Bone marrow (tissue), 2 donors: ENCODE measurements at regions not wholly inside any gene's neighbourhood (a gene's known extent, or its start where the extent isn't known, plus 50 kb on each side); places are given as distances from the start of the nearest gene placed in this dataset.
"Not testable (repeated sequence)": the region's sequence is repeated elsewhere in the genome, so short reads cannot be mapped to it uniquely, and the experiment has no call there.

Experiments
- DNase-seq, 2 donors: peaks; one replicate each; lab custom pipeline; 2025; lab: John Stamatoyannopoulos, UW

GRCh38 chr11:134725211-134725610, 313.2 kb upstream of the B3GAT1 start:
- DNase-seq = no peak

DNA sequence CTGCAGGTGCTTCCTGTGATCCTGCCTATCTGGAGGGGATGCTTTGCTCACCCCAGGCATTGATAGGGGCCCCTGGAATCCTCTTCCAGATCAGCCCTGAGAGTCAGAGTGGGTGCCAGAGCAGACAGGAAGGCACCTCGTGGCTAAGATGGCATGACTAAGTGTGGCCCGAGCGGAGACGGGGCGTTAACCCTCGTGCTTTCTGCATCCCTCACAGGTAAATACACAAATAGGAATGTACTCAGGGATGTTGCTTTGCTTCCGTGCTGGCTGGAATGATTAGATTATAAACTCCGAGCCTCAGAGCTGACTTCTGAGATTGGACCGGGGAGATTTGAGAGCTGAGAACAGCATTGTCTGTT, 312.7 kb upstream of the B3GAT1 start:
- no peak for DNase-seq

DNA sequence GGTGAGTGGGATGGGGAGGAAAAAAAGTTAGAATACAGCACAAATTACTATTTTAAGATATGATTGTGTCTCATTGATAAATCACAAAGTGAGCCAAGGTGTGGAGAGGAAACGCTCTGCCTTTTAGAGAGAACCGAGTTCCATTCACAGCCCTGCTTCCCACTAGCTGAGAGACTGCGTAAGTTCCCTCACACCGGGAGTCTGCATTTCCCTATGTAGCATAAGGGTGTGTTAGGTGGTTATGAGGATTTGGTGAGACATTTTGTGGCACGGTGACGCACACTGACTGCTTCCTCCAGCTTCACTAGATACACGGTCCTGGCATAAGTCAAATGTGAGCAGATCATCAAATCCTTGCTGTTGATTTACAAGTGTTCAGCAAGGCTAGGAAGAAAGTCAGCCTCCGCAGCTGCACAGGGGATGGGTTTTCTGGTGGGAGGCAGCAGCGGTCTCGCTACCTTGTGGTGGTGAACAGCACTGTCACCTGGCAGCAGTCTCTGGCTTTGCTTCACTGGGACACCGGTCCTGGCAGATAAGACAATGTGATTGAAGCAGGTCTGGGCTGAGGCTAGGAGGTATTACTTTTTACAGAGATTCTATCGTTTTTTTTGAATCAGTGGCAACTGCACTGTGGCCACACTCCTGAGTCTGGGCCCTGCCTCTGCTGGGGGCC, 312.2 kb upstream of the B3GAT1 start:
- DNase-seq = no peak

DNA sequence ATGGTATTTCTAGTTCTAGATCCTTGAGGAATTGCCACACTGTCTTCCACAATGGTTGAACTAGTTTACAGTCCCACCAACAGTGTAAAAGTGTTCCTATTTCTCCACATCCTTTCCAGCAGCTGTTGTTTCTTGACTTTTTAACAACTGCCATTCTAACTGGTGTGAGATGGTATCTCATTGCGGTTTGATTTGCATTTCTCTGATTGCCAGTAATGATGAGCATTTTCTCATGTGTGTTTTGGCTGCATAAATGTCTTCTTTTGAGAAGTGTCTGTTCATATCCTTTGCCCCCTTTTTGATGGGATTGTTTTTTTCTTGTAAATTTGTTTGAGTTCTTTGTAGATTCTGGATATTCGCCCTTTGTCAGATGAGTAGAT, 308.6 kb upstream of the B3GAT1 start:
- DNase-seq = not testable (repeated sequence)

DNA sequence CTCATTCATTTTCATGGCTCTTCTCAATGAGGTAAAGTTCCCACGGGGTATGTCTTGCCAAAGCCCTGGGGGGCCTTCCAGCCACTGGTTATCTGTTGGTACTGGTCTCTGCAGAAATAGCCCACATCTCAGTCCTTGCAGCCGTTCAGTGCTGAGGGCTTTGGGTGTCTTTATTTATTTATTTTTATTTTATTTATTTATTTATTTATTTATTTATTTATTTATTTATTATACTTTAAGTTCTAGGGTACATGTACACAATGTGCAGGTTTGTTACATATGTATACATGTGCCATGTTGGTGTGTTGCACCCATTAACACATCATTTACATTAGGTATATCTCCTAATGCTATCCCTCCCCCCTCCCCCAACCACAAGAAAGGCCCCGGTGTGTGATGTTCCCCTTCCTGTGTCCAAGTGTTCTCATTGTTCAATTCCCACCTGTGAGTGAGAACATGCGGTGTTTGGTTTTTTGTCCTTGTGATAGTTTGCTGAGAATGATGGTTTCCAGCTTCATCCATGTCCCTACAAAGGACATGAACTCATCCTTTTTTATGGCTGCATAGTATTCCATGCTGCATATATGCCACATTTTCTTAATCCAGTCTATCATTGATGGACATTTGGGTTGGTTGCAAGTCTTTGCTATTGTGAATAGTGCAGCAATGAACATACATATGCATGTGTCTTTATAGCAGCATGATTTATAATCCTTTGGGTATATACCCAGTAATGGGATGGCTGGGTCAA, 308.1 kb upstream of the B3GAT1 start:
- DNase-seq = not testable (repeated sequence)

- no peak for DNase-seq
Observed at GRCh38 chr11:134719397-134719796, 307.4 kb upstream of the B3GAT1 start.

- DNase-seq = no peak
Observed at GRCh38 chr11:134716582-134716981, 304.5 kb upstream of the B3GAT1 start.

GRCh38 chr11:134714021-134714656, 302.1 kb upstream of the B3GAT1 start:
- DNase-seq = no peak

GRCh38 chr11:134712228-134713145, 300.4 kb upstream of the B3GAT1 start:
- no peak for DNase-seq

- DNase-seq = no peak
Observed at GRCh38 chr11:134711588-134711987, 299.5 kb upstream of the B3GAT1 start.

DNA sequence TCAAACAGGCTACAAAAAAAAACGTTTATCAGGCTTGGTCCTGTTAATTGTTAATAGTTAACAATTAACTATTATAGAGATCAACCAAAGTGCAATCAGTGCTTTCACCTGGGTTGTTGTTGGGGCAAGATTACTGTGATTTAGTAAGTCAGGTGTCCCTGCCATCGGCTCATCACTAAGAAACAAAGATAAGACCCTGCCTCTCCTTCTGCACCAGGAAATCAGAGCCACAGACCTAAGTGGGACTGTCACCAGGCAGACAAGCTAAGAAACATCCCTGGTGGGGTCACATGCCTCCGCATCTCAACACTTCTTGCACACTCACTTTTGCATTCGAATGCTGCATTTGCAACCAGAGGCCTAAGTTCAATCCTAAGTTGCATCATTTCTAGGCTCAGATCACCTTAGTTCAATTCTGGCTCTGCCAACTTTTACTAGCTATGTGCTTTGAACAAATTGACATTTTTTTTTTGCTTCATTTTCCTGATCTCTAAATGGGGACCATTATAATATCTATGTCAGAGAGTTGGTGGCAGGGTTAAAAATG, 298.9 kb upstream of the B3GAT1 start:
- DNase-seq = no peak

DNA sequence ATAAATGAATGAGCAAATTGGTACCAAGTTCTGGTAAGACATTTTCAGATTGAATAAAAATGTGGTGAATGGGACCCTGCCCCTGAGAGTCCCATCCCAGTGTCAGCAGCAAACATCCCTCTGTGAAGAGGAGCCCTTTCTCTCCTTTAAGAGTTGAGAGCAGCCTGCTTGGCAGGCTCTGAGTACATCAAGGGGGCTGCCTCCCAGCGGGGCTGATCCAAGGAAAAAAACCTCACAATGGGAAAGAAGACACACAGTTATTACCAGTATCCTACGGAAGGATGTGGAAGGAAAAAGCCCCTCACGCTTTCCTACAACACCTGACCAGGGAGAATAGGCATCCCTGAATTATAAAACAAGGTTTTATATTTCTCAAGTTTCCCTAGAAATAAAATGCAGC, 293.8 kb upstream of the B3GAT1 start:
- DNase-seq = no peak

- no peak for DNase-seq
Observed at GRCh38 chr11:134702827-134703226, 290.8 kb upstream of the B3GAT1 start.

DNA sequence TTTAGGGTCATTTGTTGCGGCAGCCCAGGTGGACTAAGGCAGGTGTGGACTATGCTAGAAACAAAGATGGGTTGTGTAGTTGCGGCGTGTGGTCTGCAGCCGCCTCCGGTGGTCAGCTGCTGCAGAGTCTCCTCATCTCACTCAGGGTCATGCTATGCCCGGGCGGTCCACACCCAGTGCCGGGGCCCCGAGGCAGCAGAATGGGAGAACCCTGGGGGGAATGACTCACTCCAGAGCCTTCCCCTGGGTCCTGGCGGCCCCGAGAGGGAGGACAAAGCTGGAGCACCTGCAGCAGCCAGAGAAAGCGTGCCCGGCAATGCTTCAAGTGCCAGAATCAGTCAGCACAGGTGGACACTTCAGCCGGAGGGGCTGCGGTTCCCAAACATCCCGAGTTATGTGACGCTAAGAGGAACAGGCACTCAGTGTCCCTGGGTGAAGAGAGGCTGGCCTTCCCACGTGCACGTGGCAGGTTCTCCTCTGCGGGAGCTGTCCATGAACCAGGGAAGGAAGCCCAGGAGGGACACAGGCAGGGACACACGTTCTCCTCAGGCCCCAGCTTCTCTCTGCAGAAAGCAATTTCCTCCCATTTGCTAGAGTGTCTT, 289.6 kb upstream of the B3GAT1 start:
- no peak for DNase-seq

DNA sequence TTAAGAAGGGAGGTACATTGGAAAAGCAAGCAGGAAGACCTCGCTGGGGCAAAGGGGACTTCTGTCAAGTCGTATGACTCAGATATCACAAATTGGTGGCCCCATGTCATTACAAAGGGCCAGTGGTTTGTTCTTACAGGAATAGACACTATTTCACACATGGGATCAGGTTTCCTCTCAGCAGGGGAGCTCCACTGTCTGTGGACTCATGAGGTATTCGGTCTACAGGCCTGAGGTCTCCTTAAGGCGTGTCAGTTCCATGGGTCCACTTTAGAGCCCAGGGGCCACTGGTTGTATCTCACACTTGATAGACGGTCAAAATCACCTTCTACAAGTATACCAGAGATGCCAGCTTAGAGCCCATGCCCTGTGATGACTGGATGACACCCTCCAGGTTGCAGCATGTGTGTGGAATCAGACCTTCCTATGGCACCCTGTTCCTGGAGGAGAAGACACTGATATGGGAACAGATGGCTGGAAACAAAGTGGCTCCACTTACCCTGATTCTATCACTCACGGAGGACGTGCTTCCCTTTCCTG, 288.1 kb upstream of the B3GAT1 start:
- DNase-seq = no peak

DNA sequence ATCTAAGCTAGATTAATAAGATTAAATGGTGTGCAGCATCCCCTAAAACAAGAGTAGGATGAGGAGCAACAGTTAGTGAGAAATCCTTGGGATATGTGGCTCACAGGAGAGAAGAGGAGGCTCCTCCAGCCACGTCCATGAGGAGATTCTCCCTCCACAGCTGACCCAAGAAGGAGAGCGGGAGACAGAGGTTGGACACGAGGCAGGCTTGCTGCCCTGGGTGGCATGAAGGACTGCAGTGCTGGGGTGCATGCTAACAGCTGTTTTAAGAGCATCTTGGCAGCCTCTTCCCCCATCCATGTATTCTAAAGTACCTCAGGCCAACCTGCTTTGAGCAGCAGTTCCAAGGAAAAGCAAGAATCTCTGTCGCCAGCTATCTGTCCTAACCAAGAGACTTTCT, 284.4 kb upstream of the B3GAT1 start:
- DNase-seq = no peak

- DNase-seq = no peak
Observed at GRCh38 chr11:134691985-134692384, 279.9 kb upstream of the B3GAT1 start.

GRCh38 chr11:134691295-134691873, 279.3 kb upstream of the B3GAT1 start:
- no peak for DNase-seq

- no peak for DNase-seq
Observed at GRCh38 chr11:134689886-134690285, 277.8 kb upstream of the B3GAT1 start.

GRCh38 chr11:134687548-134687947, 275.5 kb upstream of the B3GAT1 start:
- DNase-seq = no peak
